Heart right ventricle (tissue), 16 donors: ENCODE measurements at regions not wholly inside any gene's neighbourhood (a gene's known extent, or its start where the extent isn't known, plus 50 kb on each side); places are given as distances from the start of the nearest gene placed in this dataset.

ENCODE experiments used
- ATAC-seq, 8 donors: fragments of 200-7000 bp; cut with Tn5 transposase; one replicate each; pipeline ENCODE4 v1.9.1; 2020; ENCODE audit warnings: mild to moderate bottlenecking in 8 of 8, moderate library complexity in 8 of 8, moderate number of reproducible peaks in 1 of 8
- DNase-seq, 2 donors: peaks; one replicate each; pipeline ENCODE4 v3.0.0-alpha.2; 2020
- H3K27ac ChIP-seq, 10 donors: fragments of 200-600 bp; sonication (generic) in 2 of 10; one replicate each; pipeline versions ENCODE4 v1.5.0 to v1.8.0; 2020 to 2022; ENCODE audit warnings: mild to moderate bottlenecking in 3 of 10
- H3K27me3 ChIP-seq, 7 donors: fragments of 200-600 bp; one replicate each; pipeline ENCODE4 v1.8.0; 2021 to 2022; ENCODE audit warnings: mild to moderate bottlenecking in 2 of 7
- H3K36me3 ChIP-seq, 9 donors: fragments of 200-600 bp; sonication (generic) in 1 of 9; one replicate each; pipeline versions ENCODE4 v1.5.0 to v1.8.0; 2020 to 2022; ENCODE audit warnings: mild to moderate bottlenecking in 2 of 9
- H3K4me1 ChIP-seq, 9 donors: fragments of 200-600 bp; sonication (generic) in 1 of 9; one replicate each; pipeline versions ENCODE4 v1.5.0 to v1.8.0; 2020 to 2022; ENCODE audit warnings: mild to moderate bottlenecking in 4 of 9
- H3K4me3 ChIP-seq, 10 donors: fragments of 200-600 bp; sonication (generic) in 2 of 10; one replicate each; pipeline versions ENCODE4 v1.5.0 to v1.8.0; 2020 to 2022; ENCODE audit warnings: mild to moderate bottlenecking in 7 of 10, moderate library complexity in 2 of 10
- H3K9me3 ChIP-seq, 11 donors: fragments of 200-600 bp in 10 of 11; sonication (generic) in 2 of 11; one replicate each; pipeline versions ENCODE4 v1.5.0 to v1.8.0; 2013 to 2022; ENCODE audit warnings: mild to moderate bottlenecking in 2 of 11, control low read depth in 1 of 11, moderate library complexity in 1 of 11
- CTCF ChIP-seq, 9 donors: fragments of 200-600 bp; sonication (generic) in 2 of 9; IDR thresholded peaks; one replicate each; pipeline versions ENCODE4 v1.5.0 to v1.8.0; 2021 to 2022; ENCODE audit warnings: antibody characterized with exemption in 9 of 9, mild to moderate bottlenecking in 5 of 9, moderate library complexity in 1 of 9
- WGBS, 2 donors: extraction: QIAGEN DNeasy Blood & Tissue Kit; methylation state at CpG; one replicate each; pipeline ENCODE4 v1.1.7; 2013; ENCODE audit warnings: inconsistent platforms in 1 of 2; 5-methylcytosine and 5-hydroxymethylcytosine counted together
- intact Hi-C, 10 donors: fragments of 100-400 bp; cut with DNase I; formaldehyde crosslinking; loops; one replicate each; pipeline versions ENCODE4 v1.11.1 to v1.14.2; 2022
- donor health status: Arrhythmogenic right ventricular cardiomyopathy.
- donor health status: ischemic (EF 13 %, LVEDD 7.1; RV severe dilation, severe dysfunction).
- donor health status: healthy with polysubstance abuse.
- donor health status: DM: no; HTN: yes; CAD: no.
- donor health status: DM: no; HTN: no; CAD: no.
- donor health status: ischemic (EF 25% LVEDD 6.9; RV normal size, moderate dysfunction).
- donor health status: ischemic (EF 25% LVEDD 5.7; RV mildly dilated, moderate dysfunction).
- donor health status: healthy.
- donor health status: DM: yes; HTN: yes; CAD: no.
- donor health status: Ischemic cardiomyopathy.
- donor health status: ischemic (EF 35%, LVEDD 5.7; RV mildly dilated, moderate dysfunction).
- donor health status: nonischemic (EF 11% LVEDD 7.7; RV severe dilation, severe dysfunction).
- donor health status: DM: yes; HTN: yes; CAD: no.
- donor health status: PGD.
- donor health status: ischemic (EF 29% LVEDD 5.4; RV normal size, mild dysfunction).
- donor health status: nonischemic (EF 23%, LVEDD 6.1; RV moderate dilation, normal function).

GRCh38 chr5:164057121-164057520 is 551.7 kb downstream of the MAT2B start:
- Histone ChIP-seq H3K4me3 (no peak overlapping the region), H3K4me1 (no peaks in the 10 kb centered on the region), H3K36me3 (no peaks in the 10 kb centered on the region), H3K9me3 (no peaks in the 10 kb centered on the region), H3K27ac (no peak overlapping the region), H3K27me3 (no peaks in the 10 kb centered on the region)
- no peak for DNase-seq
- ATAC-seq, result no peak
- 83 to 92% methylated on average over 2 of the region's 2 CpGs for WGBS, 2 donors
- intact Hi-C loops, result loop anchor here in 1 of 10 donors (10.0 kb wide), 1 partner anchor 418 kb away; no protein-coding TSS in a partner anchor
- no peak for TF ChIP-seq CTCF (IDR thresholded peaks at IDR 0.05)

- no peaks in the 10 kb centered on the region for H3K4me1 ChIP-seq
- no peak overlapping the region for H3K4me3 ChIP-seq
- no peak for DNase-seq
- no peaks in the 10 kb centered on the region for H3K36me3 ChIP-seq
- no peaks in the 10 kb centered on the region for H3K9me3 ChIP-seq
- ATAC-seq, result no peak
- 84 to 89% methylated on average over 3 of the region's 3 CpGs for WGBS, 2 donors
- no peak for TF ChIP-seq CTCF (IDR thresholded peaks at IDR 0.05)
- H3K27me3 ChIP-seq, result no peaks in the 10 kb centered on the region
- intact Hi-C loops, result loop anchor here in 1 of 10 donors (10.0 kb wide), 1 partner anchor 416 kb away; no protein-coding TSS in a partner anchor
- no peak overlapping the region for H3K27ac ChIP-seq
Observed at GRCh38 chr5:164058621-164059020, 553.2 kb downstream of the MAT2B start.

GRCh38 chr5:164059471-164059870 is 554.1 kb downstream of the MAT2B start:
- H3K27me3 ChIP-seq, result no peaks in the 10 kb centered on the region
- no peaks in the 10 kb centered on the region for H3K36me3 ChIP-seq
- TF ChIP-seq CTCF (IDR thresholded peaks at IDR 0.05), result no peak
- H3K4me1 ChIP-seq, result no peaks in the 10 kb centered on the region
- intact Hi-C loops, result loop anchor here in 1 of 10 donors (10.0 kb wide), 1 partner anchor 415 kb away; no protein-coding TSS in a partner anchor
- DNase-seq (no peak), ATAC-seq (no peak)
- H3K4me3 ChIP-seq, result no peak overlapping the region
- 68 to 83% methylated on average over 2 of the region's 2 CpGs for WGBS, 2 donors
- no peaks in the 10 kb centered on the region for H3K9me3 ChIP-seq
- no peak overlapping the region for H3K27ac ChIP-seq

GRCh38 chr5:164060786-164061355 is 555.5 kb downstream of the MAT2B start:
- TF ChIP-seq CTCF (IDR thresholded peaks at IDR 0.05), result no peak
- WGBS, 2 donors, result 45 to 55% methylated on average over 3 of the region's 3 CpGs
- Histone ChIP-seq H3K4me1 (no peaks in the 10 kb centered on the region), H3K27ac (no peak overlapping the region), H3K27me3 (no peaks in the 10 kb centered on the region), H3K36me3 (no peaks in the 10 kb centered on the region), H3K9me3 (no peaks in the 10 kb centered on the region), H3K4me3 (no peak overlapping the region)
- DNase-seq (no peak), ATAC-seq (no peak)
- intact Hi-C loops, result no loop called here
